ENCODE measurements at regions not wholly inside any gene's neighbourhood (a gene's known extent, or its start where the extent isn't known, plus 50 kb on each side); places are given as distances from the start of the nearest gene placed in this dataset.

GRCh38 chr4:180682776-180683175 lies 1560.4 kb upstream of the TENM3 start:
- no peak for TF ChIP-seq CTCF (IDR thresholded peaks at IDR 0.05)
- TF ChIP-seq POLR2A (IDR thresholded peaks at IDR 0.05) = no peak
- no peak for TF ChIP-seq EP300 (IDR thresholded peaks at IDR 0.05)
